Motor neuron (in vitro differentiated cells): ENCODE measurements at regions not wholly inside any gene's neighbourhood (a gene's known extent, or its start where the extent isn't known, plus 50 kb on each side); places are given as distances from the start of the nearest gene placed in this dataset.
A peak's percentile ranks its signal among the peaks of the same experiment; 100 is the strongest.

Source experiments
- ATAC-seq, 8 experiments: fragments of 200-7000 bp; cut with Tn5 transposase; replicated peaks in 6 of 8; 2 replicates each; pipeline ENCODE4 v1.8.0; 2021; ENCODE audit warnings: mild to moderate bottlenecking in 8 of 8, moderate library complexity in 8 of 8
- H3K27ac ChIP-seq, 2 donors: fragments of 250-450 bp; sonication (Bioruptor Pico); 2 replicates each; pipeline ENCODE4 v1.9.0; 2021; ENCODE audit warnings: antibody characterized with exemption in 2 of 2, mild to moderate bottlenecking in 2 of 2, moderate library complexity in 1 of 2
- H3K4me1 ChIP-seq, 2 donors: fragments of 250-450 bp; sonication (Bioruptor Pico); replicated peaks in 1 of 2; 2 replicates each; pipeline ENCODE4 v1.6.1; 2021; ENCODE audit warnings: antibody characterized with exemption in 2 of 2, mild to moderate bottlenecking in 2 of 2, moderate library complexity in 1 of 2
- H3K4me3 ChIP-seq, 5 donors: fragments of 250-450 bp; sonication (Bioruptor Pico); 2 replicates each; pipeline ENCODE4 v1.9.0; 2021; ENCODE audit warnings: antibody characterized with exemption in 5 of 5, mild to moderate bottlenecking in 5 of 5, moderate library complexity in 4 of 5
- WGBS, 10 experiments: fragments of 450-650 bp; shearing (Covaris generic); methylation state at CpG; one replicate each; pipeline ENCODE4 v1.0.0; 2022; 5-methylcytosine and 5-hydroxymethylcytosine counted together
- in situ Hi-C, 9 experiments: fragments of 400-800 bp; cut with MboI; loops; one replicate each; pipeline ENCODE4 v1.15.0; 2021; ENCODE audit warnings: low sequenced_read_pairs in 9 of 9, low pct_unique_long_range_greater_than_20kb in 2 of 9; ENCODE audit not compliant: unreplicated experiment in 9 of 9

- H3K4me1 ChIP-seq, result no peaks in the 10 kb centered on the region
- H3K27ac ChIP-seq, result no peak overlapping the region
- no peak for ATAC-seq
- no peak overlapping the region for H3K4me3 ChIP-seq
- in situ Hi-C loops, result loop anchor here in 1 of 9 experiments (25.0 kb wide), 1 partner anchor 111 kb away; no protein-coding TSS in a partner anchor
- WGBS, 10 experiments, result 0 to 100% (median 79%) methylated on average over 1 to 5 of the region's 5 CpGs; no CpG with 5 or more reads in 2 of the 10 experiments
Measured at GRCh38 chr12:23423097-23423687, 526.3 kb downstream of the SOX5 start.

GRCh38 chr12:23423796-23424195 is 525.7 kb downstream of the SOX5 start:
- Histone ChIP-seq H3K4me1 (no peaks in the 10 kb centered on the region), H3K4me3 (no peak overlapping the region), H3K27ac (no peak overlapping the region)
- in situ Hi-C loops, result loop anchor here in 1 of 9 experiments (25.0 kb wide), 1 partner anchor 111 kb away; no protein-coding TSS in a partner anchor
- 0 to 93% (median 73%) methylated on average over 1 to 2 of the region's 2 CpGs; no CpG with 5 or more reads in 2 of the 10 experiments for WGBS, 10 experiments
- ATAC-seq, result no peak

- Histone ChIP-seq H3K4me3 (no peak overlapping the region), H3K4me1 (no peaks in the 10 kb centered on the region), H3K27ac (no peak overlapping the region)
- WGBS, 10 experiments, result 19 to 100% (median 90%) methylated on average over 1 to 9 of the region's 9 CpGs
- ATAC-seq, result no peak
- in situ Hi-C loops, result loop anchor here in 1 of 9 experiments (25.0 kb wide), 1 partner anchor 112 kb away; no protein-coding TSS in a partner anchor
Measured at GRCh38 chr12:23424685-23425084, 524.8 kb downstream of the SOX5 start.

- in situ Hi-C loops, result no loop called here
- WGBS, 10 experiments, result 6 to 100% (median 69%) methylated on average over 2 to 6 of the region's 6 CpGs
- Histone ChIP-seq H3K4me1 (peaks cover 0 to 3% of the 10 kb centered on the region in 2 donors), H3K27ac (no peak overlapping the region), H3K4me3 (no peak overlapping the region)
- ATAC-seq, result no peak
Measured at GRCh38 chr12:23426328-23426727, 523.1 kb downstream of the SOX5 start.

DNA sequence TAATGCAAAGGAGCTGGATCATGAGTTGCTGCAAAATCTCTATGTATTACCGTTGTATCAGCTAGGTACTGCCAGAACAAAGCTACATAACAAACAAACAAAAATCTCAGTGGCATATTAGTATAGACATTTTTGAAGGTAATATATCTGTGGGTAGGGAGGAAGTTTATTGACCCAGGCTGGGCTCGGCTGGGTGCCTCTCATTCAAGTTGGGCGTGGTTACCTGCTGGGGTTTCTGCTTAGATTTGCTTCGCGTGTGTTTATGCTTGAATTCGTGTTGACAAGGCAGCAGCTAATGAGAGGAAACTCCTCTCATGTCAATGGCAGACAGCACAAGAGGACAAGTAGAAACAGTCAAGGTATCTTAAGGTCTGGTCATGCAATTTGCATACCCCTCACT is 520.7 kb downstream of the SOX5 start:
- 0 to 100% (median 63%) methylated on average over 1 to 6 of the region's 6 CpGs; no CpG with 5 or more reads in 2 of the 10 experiments for WGBS, 10 experiments
- ATAC-seq, result no peak
- Histone ChIP-seq H3K4me1 (peaks cover 0 to 3% of the 10 kb centered on the region in 2 donors), H3K27ac (no peak overlapping the region), H3K4me3 (no peak overlapping the region)
- in situ Hi-C loops, result no loop called here

- Histone ChIP-seq H3K27ac (no peak overlapping the region), H3K4me1 (peaks cover 0 to 3% of the 10 kb centered on the region in 2 donors), H3K4me3 (no peak overlapping the region)
- ATAC-seq, result peak in 2 of 8 experiments; percentile 12 to 47
- in situ Hi-C loops, result no loop called here
- 0 to 78% (median 43%) methylated on average over 1 of the region's 1 CpG; no CpG with 5 or more reads in 3 of the 10 experiments for WGBS, 10 experiments
Measured at GRCh38 chr12:23431006-23431405, 518.5 kb downstream of the SOX5 start.

- ATAC-seq, result no peak
- peaks cover 0 to 3% of the 10 kb centered on the region in 2 donors for H3K4me1 ChIP-seq
- no peak overlapping the region for H3K27ac ChIP-seq
- in situ Hi-C loops, result no loop called here
- H3K4me3 ChIP-seq, result no peak overlapping the region
Measured at GRCh38 chr12:23433121-23433520, 516.3 kb downstream of the SOX5 start.

DNA sequence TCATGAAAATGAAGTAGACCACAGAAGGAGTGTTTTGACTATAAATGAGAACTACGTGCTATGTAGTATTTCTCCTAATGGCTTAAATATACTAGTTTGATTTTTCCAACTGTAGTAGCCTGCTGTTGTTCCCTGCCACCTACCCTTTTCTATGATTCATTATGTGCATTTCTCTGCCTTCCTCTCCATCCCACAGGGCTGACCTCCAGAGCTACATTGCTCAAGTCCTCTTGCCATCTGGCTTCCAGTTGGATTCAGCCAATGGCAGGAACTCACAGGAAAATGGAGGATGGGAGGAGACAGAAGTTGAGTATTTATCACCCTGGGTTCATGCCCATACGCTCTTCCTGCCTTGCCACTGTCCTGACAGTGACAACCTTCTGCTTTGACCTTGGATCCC is 515.3 kb downstream of the SOX5 start:
- H3K4me1 ChIP-seq, result peaks cover 0 to 3% of the 10 kb centered on the region in 2 donors
- 0 to 100% (median 86%) methylated on average over 1 to 2 of the region's 2 CpGs; no CpG with 5 or more reads in 2 of the 10 experiments for whole genome bisulfite sequencing, 10 experiments
- no peak overlapping the region for H3K27ac ChIP-seq
- peak in 2 of 8 experiments; percentile 42 to 91 for ATAC-seq
- no peak overlapping the region for H3K4me3 ChIP-seq
- in situ Hi-C loops, result no loop called here

- in situ Hi-C loops, result no loop called here
- peaks cover 0 to 4% of the 10 kb centered on the region in 2 donors for H3K4me1 ChIP-seq
- WGBS, 10 experiments, result 0 to 66% (median 33%) methylated on average over 1 to 3 of the region's 3 CpGs; no CpG with 5 or more reads in 2 of the 10 experiments
Measured at GRCh38 chr12:23446746-23447145, 502.7 kb downstream of the SOX5 start.

GRCh38 chr12:23450810-23451209 is 498.7 kb downstream of the SOX5 start:
- peaks cover 0 to 4% of the 10 kb centered on the region in 2 donors for H3K4me1 ChIP-seq
- H3K27ac ChIP-seq, result no peak overlapping the region
- H3K4me3 ChIP-seq, result no peak overlapping the region
- no peak for ATAC-seq
- in situ Hi-C loops, result no loop called here
- WGBS, 10 experiments, result 11 to 100% (median 79%) methylated on average over 1 of the region's 1 CpG; no CpG with 5 or more reads in 1 of the 10 experiments

More at GRCh38 chr12:23446746-23447145, 502.7 kb downstream of the SOX5 start:
- peak in 4 of 8 experiments; percentile 48 to 72 (median 60) for ATAC-seq
- no peak overlapping the region for H3K27ac ChIP-seq
- H3K4me3 ChIP-seq, result no peak overlapping the region

DNA sequence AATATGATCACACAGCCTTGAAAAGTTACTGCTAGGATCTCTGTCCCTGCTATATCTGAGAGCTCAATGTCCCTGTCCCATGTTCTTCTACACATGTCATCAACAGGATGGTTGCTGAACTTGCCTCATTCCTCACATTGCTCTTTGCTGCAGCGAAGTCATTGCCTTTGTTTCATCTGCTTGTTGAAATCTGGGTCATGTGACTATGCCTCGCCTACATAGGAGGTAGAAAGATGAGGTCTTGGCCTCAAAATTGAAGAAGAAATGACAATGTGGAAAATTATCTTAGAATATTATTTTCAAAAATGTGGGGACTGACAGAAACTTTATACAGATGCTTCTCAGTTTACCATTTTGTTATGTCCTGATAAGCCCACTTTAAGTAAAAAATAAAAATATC is 494.2 kb downstream of the SOX5 start:
- in situ Hi-C loops, result no loop called here
- no peak for ATAC-seq
- Histone ChIP-seq H3K4me1 (no peaks in the 10 kb centered on the region), H3K27ac (no peak overlapping the region), H3K4me3 (no peak overlapping the region)
- 0 to 100% (median 95%) methylated on average over 1 to 2 of the region's 2 CpGs; no CpG with 5 or more reads in 1 of the 10 experiments for WGBS, 10 experiments

DNA sequence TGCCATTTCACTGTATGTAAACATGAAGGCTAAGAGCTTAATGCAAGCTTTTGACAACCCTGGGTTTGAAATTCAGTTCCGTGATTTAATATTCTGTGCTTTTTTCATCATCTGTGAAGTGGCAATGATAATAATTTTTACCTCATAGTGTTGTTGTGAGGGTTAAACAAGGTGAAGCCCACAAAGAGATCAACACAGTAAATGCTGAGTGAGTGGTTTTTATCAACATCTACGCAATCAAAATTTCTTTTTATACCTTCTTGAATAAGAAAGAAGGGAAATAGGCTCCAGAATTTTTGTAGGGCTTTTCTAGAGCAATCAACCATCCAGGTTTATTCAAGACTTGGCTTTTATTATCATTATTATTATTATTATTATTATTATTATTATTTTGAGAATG is 490.8 kb downstream of the SOX5 start:
- WGBS, 10 experiments, result 39 to 100% (median 91%) methylated on average over 1 to 2 of the region's 2 CpGs; no CpG with 5 or more reads in 1 of the 10 experiments
- H3K27ac ChIP-seq, result no peak overlapping the region
- H3K4me1 ChIP-seq, result no peaks in the 10 kb centered on the region
- ATAC-seq, result no peak
- H3K4me3 ChIP-seq, result no peak overlapping the region
- in situ Hi-C loops, result no loop called here

DNA sequence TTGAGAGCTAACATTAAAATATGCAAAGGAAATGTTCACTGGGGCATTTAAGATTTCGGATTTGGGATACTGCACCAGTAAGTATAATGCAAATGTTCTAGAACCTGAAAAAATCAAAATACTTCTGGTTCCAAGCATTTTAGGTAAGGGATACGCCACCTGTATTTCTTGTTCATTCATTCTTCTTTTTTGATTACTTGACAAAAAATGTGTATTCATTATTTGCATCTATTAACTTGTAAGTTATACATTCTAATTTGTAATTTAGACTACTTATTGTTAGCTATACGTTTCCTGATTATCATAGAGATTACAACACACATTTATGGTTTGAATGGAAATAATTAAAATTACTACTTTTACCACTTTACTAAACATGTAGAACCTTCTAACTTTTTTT is 486.9 kb downstream of the SOX5 start:
- ATAC-seq, result no peak

DNA sequence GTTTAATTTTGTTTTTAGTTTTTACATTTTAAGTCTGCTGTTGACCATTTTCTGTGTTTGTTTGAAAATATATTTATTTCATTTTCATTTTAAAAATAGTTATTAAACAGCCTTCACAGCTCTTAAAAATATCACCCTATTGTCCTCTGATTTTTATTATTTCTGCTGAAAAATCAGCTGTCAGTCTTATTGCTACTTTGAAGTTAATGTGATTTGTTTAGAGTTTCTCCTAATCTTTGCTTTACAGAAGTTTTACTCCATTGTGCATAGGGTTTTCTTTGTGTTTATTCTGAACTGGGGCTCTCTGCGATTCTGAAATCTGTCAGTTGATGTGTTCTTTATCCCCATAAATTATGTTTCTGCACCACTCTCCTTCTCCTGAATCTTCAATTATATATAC is 486.3 kb downstream of the SOX5 start:
- no peak overlapping the region for H3K4me3 ChIP-seq
- in situ Hi-C loops, result no loop called here
- 0 to 100% (median 100%) methylated on average over 1 of the region's 1 CpG for WGBS, 10 experiments
- ATAC-seq, result no peak
- H3K4me1 ChIP-seq, result no peaks in the 10 kb centered on the region
- H3K27ac ChIP-seq, result no peak overlapping the region

More for the DNA sequence above, 486.9 kb downstream of the SOX5 start:
- in situ Hi-C loops, result no loop called here
- Histone ChIP-seq H3K4me1 (no peaks in the 10 kb centered on the region), H3K27ac (no peak overlapping the region), H3K4me3 (no peak overlapping the region)
- 0 to 100% (median 58%) methylated on average over 1 to 3 of the region's 3 CpGs; no CpG with 5 or more reads in 1 of the 10 experiments for WGBS, 10 experiments
